Epithelial cell of proximal tubule (primary cell): ENCODE measurements at regions not wholly inside any gene's neighbourhood (a gene's known extent, or its start where the extent isn't known, plus 50 kb on each side); places are given as distances from the start of the nearest gene placed in this dataset.

Source experiments
- DNase-seq: peaks from one replicate; pipeline ENCODE4 v3.0.0-alpha.2; 2011; ENCODE audit warnings: low read depth
- H3K4me3 ChIP-seq: 2 replicates; pipeline ENCODE4 v1.5.1; 2011; ENCODE audit warnings: low read depth, mild to moderate bottlenecking, low read length
- CTCF ChIP-seq: conservative IDR thresholded peaks from 2 replicates; pipeline ENCODE4 v1.5.1; 2012; ENCODE audit warnings: low read depth, mild to moderate bottlenecking, low read length

GRCh38 chr13:97074618-97075017, 80.3 kb upstream of the OXGR1 start:
- no peak overlapping the region for H3K4me3 ChIP-seq
- TF ChIP-seq CTCF = no peak
- no peak for DNase-seq

DNA sequence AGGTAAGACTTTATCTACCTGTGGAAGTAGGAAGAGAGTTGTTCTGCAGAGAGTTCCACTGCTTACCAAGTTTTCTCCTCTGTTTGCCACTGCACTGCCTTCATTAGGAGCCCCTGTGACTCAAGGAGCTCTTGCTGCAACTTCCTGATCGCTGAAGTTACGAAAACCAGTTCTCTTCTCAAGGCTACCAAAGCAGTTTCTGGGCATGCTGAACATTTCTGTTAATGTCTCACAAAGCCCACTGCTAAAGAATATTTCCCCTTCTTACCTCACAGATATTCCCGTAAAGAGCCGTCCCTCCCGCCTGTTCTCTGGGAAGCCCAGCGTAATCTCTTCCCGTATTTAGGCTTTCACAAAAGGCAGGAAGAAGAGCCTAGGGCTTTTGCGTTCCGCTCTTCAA, 82.6 kb upstream of the OXGR1 start:
- H3K4me3 ChIP-seq = no peak overlapping the region
- no peak for TF ChIP-seq CTCF

GRCh38 chr13:97077341-97077740, 83.1 kb upstream of the OXGR1 start:
- DNase-seq = no peak
- H3K4me3 ChIP-seq = no peak overlapping the region
- no peak for TF ChIP-seq CTCF

More for the DNA sequence above, 82.6 kb upstream of the OXGR1 start:
- DNase-seq = no peak

DNA sequence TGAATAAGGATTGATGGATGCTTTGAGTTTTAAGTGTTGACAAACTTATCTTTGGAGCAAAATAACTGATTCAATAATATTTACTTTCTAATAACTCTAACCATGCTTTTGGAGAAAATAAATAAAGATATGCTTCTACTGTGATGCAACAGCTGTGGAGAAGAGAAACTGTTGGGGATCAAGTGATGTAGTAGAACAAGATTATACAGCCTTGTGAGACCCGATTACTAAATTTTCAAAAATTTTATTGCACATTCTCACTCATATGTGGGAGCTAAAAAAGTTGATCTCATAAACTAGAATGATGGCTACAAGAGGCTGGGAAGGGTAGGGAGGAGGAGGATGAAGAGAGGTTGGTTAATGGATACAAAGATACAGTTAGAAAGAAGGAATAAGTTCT, 85.5 kb upstream of the OXGR1 start:
- no peak overlapping the region for H3K4me3 ChIP-seq
- no peak for DNase-seq
- no peak for TF ChIP-seq CTCF

DNA sequence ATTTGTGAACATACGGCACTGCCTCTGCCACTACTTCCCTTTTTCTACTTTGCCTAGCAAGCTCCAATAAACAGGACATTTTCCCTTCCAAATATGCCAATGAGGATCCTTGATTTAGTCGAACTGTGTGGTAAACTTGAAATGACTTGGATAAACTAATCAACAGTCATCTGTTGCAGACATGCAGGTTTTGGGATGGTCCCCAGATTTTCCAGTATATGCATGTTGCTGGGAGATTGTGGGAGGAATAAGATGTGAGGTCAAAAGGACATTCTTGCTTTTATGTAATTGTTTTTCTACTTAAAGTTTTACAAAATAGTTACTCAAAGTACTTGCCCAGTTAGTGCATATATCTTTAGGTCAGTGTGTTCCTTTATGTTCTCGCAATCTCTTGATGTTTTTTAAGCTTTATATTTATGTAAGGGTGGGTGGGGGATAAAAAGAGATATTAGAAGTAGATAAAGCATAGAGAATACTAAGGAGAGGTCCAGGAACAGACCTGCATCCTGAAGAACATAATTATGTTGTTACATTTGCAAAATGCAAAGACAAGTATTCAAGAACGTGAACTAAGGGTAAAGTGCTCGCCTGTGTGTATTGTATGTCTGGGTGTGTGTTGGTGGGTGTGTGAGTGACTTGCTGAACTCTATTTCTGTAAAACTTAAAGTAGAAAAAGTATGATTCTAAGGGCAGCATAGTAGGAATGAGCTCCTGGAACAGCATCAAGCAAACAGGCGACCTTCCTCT, 88.4 kb upstream of the OXGR1 start:
- no peak overlapping the region for H3K4me3 ChIP-seq
- TF ChIP-seq CTCF = no peak
- DNase-seq = no peak

DNA sequence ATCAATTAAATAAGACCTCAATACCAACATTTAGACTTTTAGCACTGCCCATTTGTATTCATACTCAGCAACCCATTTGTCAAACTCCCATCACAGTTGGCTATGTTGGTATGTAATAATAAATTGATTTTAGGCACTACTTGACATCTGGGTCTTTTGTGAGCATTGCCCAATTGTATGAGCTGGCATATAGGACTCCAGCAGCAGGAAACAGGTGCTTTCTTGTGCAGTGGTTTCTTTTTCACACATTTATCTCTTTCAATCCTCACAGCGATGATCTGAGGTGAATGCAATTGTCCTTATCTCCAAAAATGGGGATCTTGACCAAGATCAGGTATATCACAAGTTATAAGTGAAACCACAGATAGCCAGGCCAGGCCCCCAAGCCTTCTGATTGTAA, 96.9 kb upstream of the OXGR1 start:
- no peak overlapping the region for H3K4me3 ChIP-seq
- no peak for TF ChIP-seq CTCF
- DNase-seq = no peak

- no peak overlapping the region for H3K4me3 ChIP-seq
- DNase-seq = no peak
- no peak for TF ChIP-seq CTCF
Observed at GRCh38 chr13:97100821-97101220, 106.5 kb upstream of the OXGR1 start.
